ENCODE measurements at regions not wholly inside any gene's neighbourhood (a gene's known extent, or its start where the extent isn't known, plus 50 kb on each side); places are given as distances from the start of the nearest gene placed in this dataset.

DNA sequence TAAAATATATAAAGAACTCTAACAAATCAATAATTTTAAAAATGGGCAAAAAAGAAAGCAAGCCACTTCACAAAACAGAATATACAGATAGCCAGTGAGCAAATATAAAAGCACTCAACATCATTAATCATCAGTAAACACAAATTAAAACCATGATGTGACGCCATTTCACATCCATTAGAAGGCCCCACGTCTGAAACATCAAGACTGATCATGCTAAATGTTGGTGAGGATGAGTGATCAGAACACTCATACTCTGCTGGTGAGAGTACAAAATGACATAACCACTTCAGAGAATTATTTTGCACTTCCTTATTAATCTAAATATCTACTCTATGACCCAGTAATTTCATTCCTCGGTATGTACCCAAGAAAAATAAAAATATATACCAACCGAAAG, 512.2 kb upstream of the NR5A2 start:
- H3K9me3 ChIP-seq (ENCODE audit: control insufficient read depth, insufficient read depth, low read depth, low read length) = no peaks in the 10 kb centered on the region
- H3K27ac ChIP-seq (ENCODE audit: extremely low read depth, low read depth, low read length) = no peak overlapping the region
- H3K4me3 ChIP-seq (ENCODE audit: low read depth, low read length) = no peak overlapping the region
- ChIA-PET CTCF (no interaction called here), POLR2A (no interaction called here)
- no peaks in the 10 kb centered on the region for H3K36me3 ChIP-seq (ENCODE audit: control insufficient read depth in 2 of 2, insufficient read depth in 1 of 2, low read length in 2 of 2)
- peaks cover 3% of the 10 kb centered on the region; the same call in 1 of the 2 replicates for H3K4me1 ChIP-seq (ENCODE audit: control insufficient read depth, insufficient read depth, low read length)
- TF ChIP-seq BCL11B (tag by site-specific recombination; IDR thresholded peaks at IDR 0.05; ENCODE audit: low read depth) (no peak), SCRT1 (tag by site-specific recombination; IDR thresholded peaks at IDR 0.05; ENCODE audit: borderline replicate concordance) (no peak)
- TF ChIP-seq, protein P1, sequence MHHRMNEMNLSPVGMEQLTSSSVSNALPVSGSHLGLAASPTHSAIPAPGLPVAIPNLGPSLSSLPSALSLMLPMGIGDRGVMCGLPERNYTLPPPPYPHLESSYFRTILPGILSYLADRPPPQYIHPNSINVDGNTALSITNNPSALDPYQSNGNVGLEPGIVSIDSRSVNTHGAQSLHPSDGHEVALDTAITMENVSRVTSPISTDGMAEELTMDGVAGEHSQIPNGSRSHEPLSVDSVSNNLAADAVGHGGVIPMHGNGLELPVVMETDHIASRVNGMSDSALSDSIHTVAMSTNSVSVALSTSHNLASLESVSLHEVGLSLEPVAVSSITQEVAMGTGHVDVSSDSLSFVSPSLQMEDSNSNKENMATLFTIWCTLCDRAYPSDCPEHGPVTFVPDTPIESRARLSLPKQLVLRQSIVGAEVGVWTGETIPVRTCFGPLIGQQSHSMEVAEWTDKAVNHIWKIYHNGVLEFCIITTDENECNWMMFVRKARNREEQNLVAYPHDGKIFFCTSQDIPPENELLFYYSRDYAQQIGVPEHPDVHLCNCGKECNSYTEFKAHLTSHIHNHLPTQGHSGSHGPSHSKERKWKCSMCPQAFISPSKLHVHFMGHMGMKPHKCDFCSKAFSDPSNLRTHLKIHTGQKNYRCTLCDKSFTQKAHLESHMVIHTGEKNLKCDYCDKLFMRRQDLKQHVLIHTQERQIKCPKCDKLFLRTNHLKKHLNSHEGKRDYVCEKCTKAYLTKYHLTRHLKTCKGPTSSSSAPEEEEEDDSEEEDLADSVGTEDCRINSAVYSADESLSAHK (tag by site-specific recombination; IDR thresholded peaks at IDR 0.05) = no peak

- H3K4me3 ChIP-seq (ENCODE audit: low read depth, low read length) = no peak overlapping the region
- ChIA-PET POLR2A (no interaction called here), CTCF (no interaction called here)
- H3K27ac ChIP-seq (ENCODE audit: extremely low read depth, low read depth, low read length) = no peak overlapping the region
- H3K9me3 ChIP-seq (ENCODE audit: control insufficient read depth, insufficient read depth, low read depth, low read length) = no peaks in the 10 kb centered on the region
- H3K36me3 ChIP-seq (ENCODE audit: control insufficient read depth in 2 of 2, insufficient read depth in 1 of 2, low read length in 2 of 2) = no peaks in the 10 kb centered on the region
- no peaks in the 10 kb centered on the region for H3K4me1 ChIP-seq (ENCODE audit: control insufficient read depth, insufficient read depth, low read length)
- TF ChIP-seq ZNF654 (tag by site-specific recombination; IDR thresholded peaks at IDR 0.05; ENCODE audit: low read depth) (no peak), ZFP37 (tag by site-specific recombination; IDR thresholded peaks at IDR 0.05) (no peak), ZNF174 (tag by site-specific recombination; IDR thresholded peaks at IDR 0.05) (no peak)
Observed at GRCh38 chr1:199522338-199522737, 505.2 kb upstream of the NR5A2 start.

DNA sequence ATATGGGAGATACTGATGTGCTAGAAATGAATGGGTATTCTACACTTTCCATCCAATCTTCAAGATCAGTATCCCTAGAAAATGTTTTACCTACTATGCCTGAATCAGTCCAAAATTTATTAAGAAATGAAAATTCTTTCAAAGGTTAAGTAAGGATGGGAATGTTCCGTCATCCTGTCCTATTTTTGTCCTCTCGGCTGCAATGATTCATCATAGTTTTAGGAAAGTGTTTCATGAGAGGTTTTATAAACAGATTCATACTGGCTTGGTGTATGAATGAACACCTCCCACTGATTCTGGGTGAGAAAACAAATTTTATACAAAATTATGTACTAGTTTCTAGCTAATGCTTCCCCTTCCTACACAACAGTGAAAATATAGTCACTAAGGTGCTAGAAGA, 504.6 kb upstream of the NR5A2 start:
- H3K27ac ChIP-seq (ENCODE audit: extremely low read depth, low read depth, low read length) = no peak overlapping the region
- no peaks in the 10 kb centered on the region for H3K9me3 ChIP-seq (ENCODE audit: control insufficient read depth, insufficient read depth, low read depth, low read length)
- H3K4me1 ChIP-seq (ENCODE audit: control insufficient read depth, insufficient read depth, low read length) = no peaks in the 10 kb centered on the region
- POLR2A ChIA-PET = no interaction called here
- H3K4me3 ChIP-seq (ENCODE audit: low read depth, low read length) = no peak overlapping the region
- TF ChIP-seq ZBTB17 (tag by site-specific recombination; IDR thresholded peaks at IDR 0.05) (no peak), BCL11A (tag by site-specific recombination; IDR thresholded peaks at IDR 0.05; ENCODE audit: low read depth) (no peak), ZNF175 (tag by site-specific recombination; IDR thresholded peaks at IDR 0.05) (no peak), ZNF830 (tag by site-specific recombination; IDR thresholded peaks at IDR 0.05; ENCODE audit: low read depth) (no peak), ZFP3 (tag by site-specific recombination; IDR thresholded peaks at IDR 0.05; ENCODE audit: low read depth) (no peak), ZNF157 (tag by site-specific recombination; IDR thresholded peaks at IDR 0.05) (no peak), ZNF843 (tag by site-specific recombination; IDR thresholded peaks at IDR 0.05) (no peak), ZSCAN4 (tag by site-specific recombination; IDR thresholded peaks at IDR 0.05) (no peak), ZNF211 (tag by site-specific recombination; IDR thresholded peaks at IDR 0.05; ENCODE audit: low read depth) (no peak), ZNF248 (tag by site-specific recombination; IDR thresholded peaks at IDR 0.05) (no peak)
- TF ChIP-seq, protein P2, sequence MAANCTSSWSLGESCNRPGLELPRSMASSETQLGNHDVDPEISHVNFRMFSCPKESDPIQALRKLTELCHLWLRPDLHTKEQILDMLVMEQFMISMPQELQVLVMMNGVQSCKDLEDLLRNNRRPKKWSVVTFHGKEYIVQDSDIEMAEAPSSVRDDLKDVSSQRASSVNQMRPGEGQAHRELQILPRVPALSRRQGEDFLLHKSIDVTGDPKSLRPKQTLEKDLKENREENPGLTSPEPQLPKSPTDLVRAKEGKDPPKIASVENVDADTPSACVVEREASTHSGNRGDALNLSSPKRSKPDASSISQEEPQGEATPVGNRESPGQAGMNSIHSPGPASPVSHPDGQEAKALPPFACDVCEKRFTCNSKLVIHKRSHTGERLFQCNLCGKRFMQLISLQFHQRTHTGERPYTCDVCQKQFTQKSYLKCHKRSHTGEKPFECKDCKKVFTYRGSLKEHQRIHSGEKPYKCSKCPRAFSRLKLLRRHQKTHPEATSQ (tag by site-specific recombination; IDR thresholded peaks at IDR 0.05) = no peak
- TF ChIP-seq, protein P3, sequence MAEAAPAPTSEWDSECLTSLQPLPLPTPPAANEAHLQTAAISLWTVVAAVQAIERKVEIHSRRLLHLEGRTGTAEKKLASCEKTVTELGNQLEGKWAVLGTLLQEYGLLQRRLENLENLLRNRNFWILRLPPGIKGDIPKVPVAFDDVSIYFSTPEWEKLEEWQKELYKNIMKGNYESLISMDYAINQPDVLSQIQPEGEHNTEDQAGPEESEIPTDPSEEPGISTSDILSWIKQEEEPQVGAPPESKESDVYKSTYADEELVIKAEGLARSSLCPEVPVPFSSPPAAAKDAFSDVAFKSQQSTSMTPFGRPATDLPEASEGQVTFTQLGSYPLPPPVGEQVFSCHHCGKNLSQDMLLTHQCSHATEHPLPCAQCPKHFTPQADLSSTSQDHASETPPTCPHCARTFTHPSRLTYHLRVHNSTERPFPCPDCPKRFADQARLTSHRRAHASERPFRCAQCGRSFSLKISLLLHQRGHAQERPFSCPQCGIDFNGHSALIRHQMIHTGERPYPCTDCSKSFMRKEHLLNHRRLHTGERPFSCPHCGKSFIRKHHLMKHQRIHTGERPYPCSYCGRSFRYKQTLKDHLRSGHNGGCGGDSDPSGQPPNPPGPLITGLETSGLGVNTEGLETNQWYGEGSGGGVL (tag by site-specific recombination; IDR thresholded peaks at IDR 0.05) = no peak
- TF ChIP-seq, protein P4, sequence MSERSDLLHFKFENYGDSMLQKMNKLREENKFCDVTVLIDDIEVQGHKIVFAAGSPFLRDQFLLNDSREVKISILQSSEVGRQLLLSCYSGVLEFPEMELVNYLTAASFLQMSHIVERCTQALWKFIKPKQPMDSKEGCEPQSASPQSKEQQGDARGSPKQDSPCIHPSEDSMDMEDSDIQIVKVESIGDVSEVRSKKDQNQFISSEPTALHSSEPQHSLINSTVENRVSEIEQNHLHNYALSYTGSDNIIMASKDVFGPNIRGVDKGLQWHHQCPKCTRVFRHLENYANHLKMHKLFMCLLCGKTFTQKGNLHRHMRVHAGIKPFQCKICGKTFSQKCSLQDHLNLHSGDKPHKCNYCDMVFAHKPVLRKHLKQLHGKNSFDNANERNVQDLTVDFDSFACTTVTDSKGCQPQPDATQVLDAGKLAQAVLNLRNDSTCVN (tag by site-specific recombination; optimal IDR thresholded peaks at IDR 0.05) = no peak
- CTCF ChIA-PET = interaction anchor here (0.7 kb wide), 1 partner anchor 498 kb away, joined by 3 read pairs; no protein-coding TSS in a partner anchor
- no peaks in the 10 kb centered on the region for H3K36me3 ChIP-seq (ENCODE audit: control insufficient read depth in 2 of 2, insufficient read depth in 1 of 2, low read length in 2 of 2)

All from HEK293 (cell line).